MCF 10A (cell line): ENCODE measurements at regions not wholly inside any gene's neighbourhood (a gene's known extent, or its start where the extent isn't known, plus 50 kb on each side); places are given as distances from the start of the nearest gene placed in this dataset.
A peak's percentile ranks its signal among the peaks of the same experiment; 100 is the strongest.

Experiments used
- BruUV-seq: library from RNA; stranded (reverse); fragments of 400-500 nt; replicated peaks from 2 replicates; lab custom pipeline; 2021; lab: Mats Ljungman, UMichigan
- CTCF ChIA-PET: fragments of 300-600 bp; sonication (Branson Sonifier 250); formaldehyde crosslinking; extraction: SDS; loops from one replicate; lab custom pipeline; 2021; ENCODE audit warnings: antibody characterized with exemption, inconsistent platforms; lab: Yijun Ruan, JAX
- POLR2A ChIA-PET: fragments of 300-600, 350-650 bp; sonication (Branson Sonifier 250); formaldehyde crosslinking; extraction: SDS; loops from one replicate; lab custom pipeline; 2020; ENCODE audit warnings: antibody characterized with exemption, inconsistent platforms; lab: Yijun Ruan, JAX
- DNase-seq: peaks from one replicate; pipeline ENCODE4 v3.0.0-alpha.2; 2018; ENCODE audit not compliant: unreplicated experiment
- H3K27ac Mint-ChIP-seq: one replicate; pipeline ENCODE4 v1.8.0; 2022; ENCODE audit warnings: mild to moderate bottlenecking, low read depth, mixed read lengths; ENCODE audit not compliant: unreplicated experiment
- H3K27me3 Mint-ChIP-seq: one replicate; pipeline ENCODE4 v1.8.0; 2022; ENCODE audit warnings: mixed read lengths; ENCODE audit not compliant: insufficient read depth, unreplicated experiment
- H3K36me3 Mint-ChIP-seq: one replicate; pipeline ENCODE4 v1.8.0; 2022; ENCODE audit warnings: mild to moderate bottlenecking, moderate library complexity, mixed read lengths; ENCODE audit not compliant: insufficient read depth, unreplicated experiment
- H3K4me1 Mint-ChIP-seq: one replicate; pipeline ENCODE4 v1.8.0; 2022; ENCODE audit warnings: mixed read lengths; ENCODE audit not compliant: insufficient read depth, unreplicated experiment
- H3K4me3 Mint-ChIP-seq: one replicate; pipeline ENCODE4 v1.8.0; 2022; ENCODE audit warnings: mild to moderate bottlenecking, moderate library complexity, mixed read lengths; ENCODE audit not compliant: unreplicated experiment
- H3K9me3 Mint-ChIP-seq: one replicate; pipeline ENCODE4 v1.8.0; 2022; ENCODE audit warnings: mixed read lengths; ENCODE audit not compliant: unreplicated experiment
- intact Hi-C: fragments of 100-400 bp; cut with micrococcal nuclease; formaldehyde crosslinking; loops from 2 replicates; pipeline ENCODE4 v1.14.1; 2022
- TF ChIP-seq, protein P1 (sequence below): fragments of 200-600 bp; IDR thresholded peaks from one replicate; pipeline ENCODE4 v1.8.0; 2022; ENCODE audit warnings: antibody characterized with exemption, mild to moderate bottlenecking; ENCODE audit not compliant: unreplicated experiment

DNA sequence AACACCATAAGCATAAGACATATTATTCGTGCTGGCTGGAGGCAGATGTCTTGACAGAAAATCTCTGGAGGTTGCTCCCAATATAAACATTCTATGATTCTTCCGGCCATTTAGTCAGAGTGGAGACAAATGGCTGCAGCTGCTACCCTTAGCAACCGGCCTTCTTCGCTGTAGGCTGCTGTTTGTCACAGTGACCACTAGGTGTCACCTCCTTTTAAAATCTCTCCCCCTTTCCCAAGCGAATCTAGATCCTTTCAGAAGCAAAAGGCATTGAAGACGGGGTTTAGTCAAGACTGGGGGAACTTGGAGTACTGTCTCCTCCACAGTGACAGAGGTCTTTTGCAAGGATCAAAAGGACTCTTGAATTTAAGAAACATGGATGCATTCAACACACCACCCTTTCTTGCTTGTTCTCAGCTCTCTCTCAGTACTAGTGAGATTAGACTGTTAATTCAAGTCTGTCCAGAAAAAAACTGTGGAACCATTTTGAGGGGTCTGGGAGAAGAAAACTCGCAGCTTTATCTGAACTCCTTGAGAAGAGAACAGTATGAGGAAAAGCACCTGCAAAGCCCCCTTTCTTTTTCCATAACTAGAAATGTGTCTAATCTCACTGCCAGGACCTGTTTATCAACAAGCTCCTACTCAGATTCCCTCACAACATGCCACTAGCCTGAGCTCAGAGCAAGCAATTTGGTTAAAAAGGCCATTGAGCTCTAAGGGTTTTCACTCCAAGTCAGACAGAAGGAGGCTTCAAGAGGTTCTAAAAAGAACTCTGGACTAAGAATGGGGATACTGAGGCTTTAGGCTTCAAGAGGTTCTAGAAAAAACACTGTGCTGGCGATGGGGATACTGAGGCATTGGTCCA lies 408.3 kb upstream of the PLXNA2 start:
- TF ChIP-seq, protein P1, sequence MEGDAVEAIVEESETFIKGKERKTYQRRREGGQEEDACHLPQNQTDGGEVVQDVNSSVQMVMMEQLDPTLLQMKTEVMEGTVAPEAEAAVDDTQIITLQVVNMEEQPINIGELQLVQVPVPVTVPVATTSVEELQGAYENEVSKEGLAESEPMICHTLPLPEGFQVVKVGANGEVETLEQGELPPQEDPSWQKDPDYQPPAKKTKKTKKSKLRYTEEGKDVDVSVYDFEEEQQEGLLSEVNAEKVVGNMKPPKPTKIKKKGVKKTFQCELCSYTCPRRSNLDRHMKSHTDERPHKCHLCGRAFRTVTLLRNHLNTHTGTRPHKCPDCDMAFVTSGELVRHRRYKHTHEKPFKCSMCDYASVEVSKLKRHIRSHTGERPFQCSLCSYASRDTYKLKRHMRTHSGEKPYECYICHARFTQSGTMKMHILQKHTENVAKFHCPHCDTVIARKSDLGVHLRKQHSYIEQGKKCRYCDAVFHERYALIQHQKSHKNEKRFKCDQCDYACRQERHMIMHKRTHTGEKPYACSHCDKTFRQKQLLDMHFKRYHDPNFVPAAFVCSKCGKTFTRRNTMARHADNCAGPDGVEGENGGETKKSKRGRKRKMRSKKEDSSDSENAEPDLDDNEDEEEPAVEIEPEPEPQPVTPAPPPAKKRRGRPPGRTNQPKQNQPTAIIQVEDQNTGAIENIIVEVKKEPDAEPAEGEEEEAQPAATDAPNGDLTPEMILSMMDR = peak; percentile 98
- ChIA-PET POLR2A (interaction anchor here (0.7 to 1.4 kb wide), 8 partner anchors 9 to 837 kb away, joined by 3 to 5 read pairs (median 3); no protein-coding TSS in a partner anchor), CTCF (interaction anchor here (0.5 to 5.9 kb wide), 132 partner anchors 10 to 915 kb away, joined by 3 to 215 read pairs (median 4); partner anchors contain the start of gene PLXNA2)
- DNase-seq = peak; percentile 83
- Mint-ChIP-seq H3K9me3 (no peaks in the 10 kb centered on the region), H3K4me1 (peaks cover 13% of the 10 kb centered on the region), H3K36me3 (no peaks in the 10 kb centered on the region), H3K27ac (no peak overlapping the region), H3K4me3 (no peak overlapping the region), H3K27me3 (peaks cover 21% of the 10 kb centered on the region)
- BruUV-seq = no TSS peak
- intact Hi-C loops = loop anchor here (1.0 to 5.0 kb wide), 12 partner anchors 155 to 915 kb away; no protein-coding TSS in a partner anchor

DNA sequence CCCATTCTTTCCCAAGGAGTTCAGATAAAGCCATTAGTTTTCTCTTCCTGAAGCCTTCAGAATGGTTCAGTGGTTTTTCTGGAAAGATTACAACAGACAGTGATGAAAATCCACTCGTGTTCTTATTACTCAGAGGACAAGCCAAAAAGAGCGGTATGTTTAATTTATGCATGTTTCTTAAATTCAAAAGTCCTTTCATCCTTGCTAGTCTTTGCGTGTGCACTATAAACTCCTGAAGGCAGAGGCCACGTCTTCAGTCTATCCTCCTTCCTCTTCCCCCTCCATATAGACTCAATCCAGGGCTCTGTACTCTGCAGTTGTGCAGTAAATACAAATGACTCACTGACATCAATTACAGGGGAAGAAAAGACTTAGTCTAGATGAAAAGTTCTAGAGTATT lies 409.2 kb upstream of the PLXNA2 start:
- H3K4me3 Mint-ChIP-seq = no peak overlapping the region
- H3K9me3 Mint-ChIP-seq = no peaks in the 10 kb centered on the region
- peaks cover 12% of the 10 kb centered on the region for H3K4me1 Mint-ChIP-seq
- H3K36me3 Mint-ChIP-seq = no peaks in the 10 kb centered on the region
- DNase-seq = no peak
- intact Hi-C loops = loop anchor here (2.0 to 5.0 kb wide), 4 partner anchors 284 to 914 kb away; no protein-coding TSS in a partner anchor
- BruUV-seq = no TSS peak
- POLR2A ChIA-PET = interaction anchor here (0.9 to 1.4 kb wide), 4 partner anchors 20 to 701 kb away, joined by 3 to 4 read pairs (median 4); no protein-coding TSS in a partner anchor
- CTCF ChIA-PET = interaction anchor here (0.5 to 5.9 kb wide), 86 partner anchors 9 to 983 kb away, joined by 3 to 215 read pairs (median 4); no protein-coding TSS in a partner anchor
- TF ChIP-seq, protein P1 = no peak
- no peak overlapping the region for H3K27ac Mint-ChIP-seq
- peaks cover 12% of the 10 kb centered on the region for H3K27me3 Mint-ChIP-seq

DNA sequence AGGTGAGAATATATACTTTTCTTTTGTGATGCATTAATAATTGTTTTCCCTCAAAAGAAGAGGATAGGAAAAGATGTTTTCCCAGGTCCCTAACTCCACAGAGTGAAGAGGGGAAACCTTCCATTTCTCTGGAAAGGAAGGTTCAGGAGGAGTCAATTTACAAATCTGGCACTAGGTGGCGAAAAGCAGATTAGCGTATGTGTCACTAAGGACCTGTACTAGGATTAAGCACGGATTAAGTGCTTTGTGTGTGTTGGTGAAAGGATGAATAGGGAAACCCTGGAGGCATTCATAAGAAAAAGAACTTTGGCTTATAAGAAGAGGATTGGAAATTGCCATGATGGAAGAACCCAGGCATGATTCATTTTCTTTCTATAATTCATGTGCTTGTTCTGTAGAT lies 410.1 kb upstream of the PLXNA2 start:
- POLR2A ChIA-PET = interaction anchor here (0.7 to 1.0 kb wide), 3 partner anchors 554 to 700 kb away, joined by 3 to 4 read pairs (median 3); no protein-coding TSS in a partner anchor
- TF ChIP-seq, protein P1 = peak; percentile 93

DNA sequence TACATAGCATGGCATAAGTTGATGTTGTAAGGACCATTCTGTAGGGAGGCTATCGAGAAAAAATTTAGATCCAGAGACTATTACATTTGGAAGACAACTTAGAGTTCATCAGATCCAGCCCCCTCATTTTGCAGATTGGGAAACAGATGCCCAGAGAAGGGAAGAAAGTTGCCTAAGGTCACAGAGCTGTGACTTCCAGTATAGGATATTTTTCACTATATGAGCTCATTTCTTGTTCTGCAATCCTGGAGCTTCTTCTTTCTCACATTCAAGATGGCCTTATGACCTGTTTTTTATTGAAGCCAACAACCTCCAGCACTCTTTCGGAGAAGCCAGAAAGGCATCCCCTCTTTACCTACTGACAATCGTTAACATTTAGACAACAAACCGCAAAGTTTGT lies 421.8 kb upstream of the PLXNA2 start:
- intact Hi-C loops = no loop called here
- Mint-ChIP-seq H3K4me3 (no peak overlapping the region), H3K36me3 (no peaks in the 10 kb centered on the region), H3K27ac (no peak overlapping the region), H3K4me1 (no peaks in the 10 kb centered on the region), H3K27me3 (peaks cover 32% of the 10 kb centered on the region), H3K9me3 (no peaks in the 10 kb centered on the region)
- ChIA-PET CTCF (interaction anchor here (1.0 to 3.9 kb wide), 6 partner anchors 11 to 668 kb away, joined by 3 to 17 read pairs (median 4); no protein-coding TSS in a partner anchor), POLR2A (no interaction called here)
- TF ChIP-seq, protein P1 = no peak
- no peak for DNase-seq
- BruUV-seq = no TSS peak

More for the DNA sequence above, 410.1 kb upstream of the PLXNA2 start:
- Mint-ChIP-seq H3K27me3 (peaks cover 4% of the 10 kb centered on the region), H3K27ac (no peak overlapping the region), H3K4me3 (no peak overlapping the region), H3K4me1 (peaks cover 12% of the 10 kb centered on the region), H3K36me3 (no peaks in the 10 kb centered on the region), H3K9me3 (no peaks in the 10 kb centered on the region)
- intact Hi-C loops = loop anchor here (1.0 to 5.0 kb wide), 4 partner anchors 283 to 913 kb away; no protein-coding TSS in a partner anchor
- CTCF ChIA-PET = interaction anchor here (0.6 to 3.8 kb wide), 34 partner anchors 9 to 982 kb away, joined by 3 to 93 read pairs (median 4); no protein-coding TSS in a partner anchor
- peak; percentile 77 for DNase-seq
- no TSS peak for BruUV-seq
